Stomach (tissue), 8 donors: ENCODE measurements at regions not wholly inside any gene's neighbourhood (a gene's known extent, or its start where the extent isn't known, plus 50 kb on each side); places are given as distances from the start of the nearest gene placed in this dataset.

ENCODE experiments used
- DNase-seq, 2 donors: peaks; one replicate each; pipeline versions ENCODE4 v3.0.0 to v3.0.0-alpha.2; 2013 to 2019
- H3K27ac ChIP-seq, 5 donors: fragments of 200-600 bp in 4 of 5; sonication (generic) in 4 of 5; one replicate each; pipeline ENCODE4 v1.5.1; 2013 to 2019; ENCODE audit warnings: mild to moderate bottlenecking in 1 of 5, moderate library complexity in 1 of 5
- H3K27me3 ChIP-seq, 3 donors: fragments of 200-600 bp; sonication (generic); one replicate each; pipeline ENCODE4 v1.5.1; 2017 to 2019; ENCODE audit warnings: mixed run types in 1 of 3
- H3K36me3 ChIP-seq, 4 donors: fragments of 200-600 bp; sonication (generic); 1 replicate in 3 of 4; 2 replicates in 1 of 4; pipeline ENCODE4 v1.5.1; 2016 to 2019
- H3K4me1 ChIP-seq, 4 donors: fragments of 200-600 bp; sonication (generic); one replicate each; pipeline ENCODE4 v1.5.1; 2016 to 2019
- H3K4me3 ChIP-seq, 4 donors: fragments of 200-600 bp; sonication (generic) in 3 of 4; one replicate each; pipeline ENCODE4 v1.5.1; 2016 to 2019; ENCODE audit warnings: mild to moderate bottlenecking in 1 of 4
- H3K9me3 ChIP-seq, 4 donors: fragments of 200-600 bp; sonication (generic); one replicate each; pipeline ENCODE4 v1.5.1; 2016 to 2019
- CTCF ChIP-seq, 7 experiments: fragments of 450-650 bp in 4 of 7; fragments of 200-600 bp in 3 of 7; sonication (generic) in 3 of 7; IDR thresholded peaks; one replicate each; pipeline ENCODE4 v1.5.1; 2016 to 2019; ENCODE audit warnings: antibody characterized with exemption in 7 of 7, control low read depth in 2 of 7, mild to moderate bottlenecking in 1 of 7
- EP300 ChIP-seq: sonication (generic); formaldehyde crosslinking; IDR thresholded peaks from one replicate; pipeline ENCODE4 v1.6.1; 2017; ENCODE audit warnings: antibody characterized with exemption
- POLR2A ChIP-seq, 4 donors: fragments of 450-650 bp; IDR thresholded peaks; one replicate each; pipeline ENCODE4 v1.6.1; 2016; ENCODE audit warnings: antibody characterized with exemption in 4 of 4, control low read depth in 2 of 4, mild to moderate bottlenecking in 1 of 4, moderate library complexity in 1 of 4
- POLR2AphosphoS5 ChIP-seq, 3 donors: sonication (generic); formaldehyde crosslinking; IDR thresholded peaks; one replicate each; pipeline ENCODE4 v1.6.1; 2016; ENCODE audit warnings: antibody characterized with exemption in 3 of 3
- WGBS, 5 donors: extraction: QIAGEN DNeasy Blood & Tissue Kit in 3 of 5; methylation state at CpG; one replicate each; pipeline versions ENCODE4 v1.1.5 to v1.1.7; 2013 to 2018; 5-methylcytosine and 5-hydroxymethylcytosine counted together
- intact Hi-C: fragments of 100-400 bp; cut with DNase I; formaldehyde crosslinking; loops from one replicate; pipeline ENCODE4 v1.15.1; 2023; ENCODE audit warnings: low total_unique reads
- donor health status: healthy with polysubstance abuse.
- donor health status: Bipolar disorder and iron deficiency.
- donor health status: healthy.

GRCh38 chr16:82499302-82499701, 127.5 kb upstream of the CDH13 start:
- Histone ChIP-seq H3K4me3 (no peak overlapping the region), H3K27me3 (no peaks in the 10 kb centered on the region), H3K36me3 (no peaks in the 10 kb centered on the region), H3K9me3 (no peaks in the 10 kb centered on the region), H3K27ac (no peak overlapping the region), H3K4me1 (peaks cover 0 to 3% (median 0%) of the 10 kb centered on the region in 4 donors)
- WGBS, 5 donors, result 63 to 82% (median 77%) methylated on average over 4 of the region's 4 CpGs
- intact Hi-C loops, result no loop called here
- TF ChIP-seq CTCF (IDR thresholded peaks at IDR 0.05), result no peak
- TF ChIP-seq POLR2A (IDR thresholded peaks at IDR 0.05), result no peak
- no peak for TF ChIP-seq EP300
- TF ChIP-seq POLR2AphosphoS5 (IDR thresholded peaks at IDR 0.05), result no peak
- DNase-seq, result no peak

- TF ChIP-seq POLR2AphosphoS5 (IDR thresholded peaks at IDR 0.05), result no peak
- TF ChIP-seq CTCF (IDR thresholded peaks at IDR 0.05), result no peak
- TF ChIP-seq EP300, result no peak
- TF ChIP-seq POLR2A (IDR thresholded peaks at IDR 0.05), result no peak
- no peaks in the 10 kb centered on the region for H3K36me3 ChIP-seq
- H3K9me3 ChIP-seq, result no peaks in the 10 kb centered on the region
- H3K27ac ChIP-seq, result no peak overlapping the region
- no peaks in the 10 kb centered on the region for H3K27me3 ChIP-seq
- no peak overlapping the region for H3K4me3 ChIP-seq
- WGBS, 5 donors, result 58 to 88% (median 62%) methylated on average over 4 of the region's 4 CpGs
- intact Hi-C loops, result no loop called here
- no peak for DNase-seq
- no peaks in the 10 kb centered on the region for H3K4me1 ChIP-seq
These were observed 129.6 kb upstream of the CDH13 start for GRCh38 chr16:82497139-82497538.

- TF ChIP-seq POLR2A (IDR thresholded peaks at IDR 0.05), result no peak
- no peak for TF ChIP-seq CTCF (IDR thresholded peaks at IDR 0.05)
- TF ChIP-seq EP300, result no peak
- TF ChIP-seq POLR2AphosphoS5 (IDR thresholded peaks at IDR 0.05), result no peak
- no peak for DNase-seq
- Histone ChIP-seq H3K4me1 (no peaks in the 10 kb centered on the region), H3K36me3 (no peaks in the 10 kb centered on the region), H3K9me3 (no peaks in the 10 kb centered on the region), H3K27ac (no peak overlapping the region), H3K27me3 (no peaks in the 10 kb centered on the region), H3K4me3 (no peak overlapping the region)
- intact Hi-C loops, result no loop called here
- WGBS, 5 donors, result 69 to 82% (median 77%) methylated on average over 4 of the region's 4 CpGs
These were observed 138.3 kb upstream of the CDH13 start for GRCh38 chr16:82488460-82488859.

- Histone ChIP-seq H3K27me3 (peaks cover 0 to 15% (median 0%) of the 10 kb centered on the region in 3 donors), H3K4me3 (no peak overlapping the region), H3K27ac (no peak overlapping the region), H3K36me3 (no peaks in the 10 kb centered on the region), H3K4me1 (no peaks in the 10 kb centered on the region), H3K9me3 (no peaks in the 10 kb centered on the region)
- WGBS, 5 donors, result 48 to 68% (median 52%) methylated on average over 3 of the region's 3 CpGs
- TF ChIP-seq POLR2A (IDR thresholded peaks at IDR 0.05) (no peak), EP300 (no peak), CTCF (IDR thresholded peaks at IDR 0.05) (no peak), POLR2AphosphoS5 (IDR thresholded peaks at IDR 0.05) (no peak)
- intact Hi-C loops, result no loop called here
- no peak for DNase-seq
These were observed 145.3 kb upstream of the CDH13 start for GRCh38 chr16:82481455-82481854.
